Activated B cell treated with CpG ODN at 0.5 μM for 24 hours (primary cell): ENCODE measurements at regions not wholly inside any gene's neighbourhood (a gene's known extent, or its start where the extent isn't known, plus 50 kb on each side); places are given as distances from the start of the nearest gene placed in this dataset.

ENCODE experiments used
- ATAC-seq: fragments of 200-7000 bp; cut with Tn5 transposase; one replicate; pipeline ENCODE4 v1.10.0; 2021; ENCODE audit warnings: low read depth, mild to moderate bottlenecking, moderate library complexity
- CTCF ChIA-PET: fragments of 350-600 bp; sonication (Branson Sonifier 250); formaldehyde crosslinking; loops from one replicate; lab custom pipeline; 2021; ENCODE audit warnings: antibody characterized with exemption; lab: Charles Lee
- POLR2A ChIA-PET: fragments of 350-600 bp; sonication (Branson Sonifier 250); formaldehyde crosslinking; loops from one replicate; lab custom pipeline; 2021; ENCODE audit warnings: antibody characterized with exemption; lab: Charles Lee
- DNase-seq: peaks from one replicate; pipeline ENCODE4 v3.0.0; 2022
- H3K27ac Mint-ChIP-seq: one replicate; pipeline ENCODE4 v1.8.0; 2020; ENCODE audit warnings: mixed read lengths
- H3K27me3 Mint-ChIP-seq: one replicate; pipeline ENCODE4 v1.8.0; 2021; ENCODE audit warnings: mixed read lengths
- H3K36me3 Mint-ChIP-seq: one replicate; pipeline ENCODE4 v1.8.0; 2021; ENCODE audit warnings: low read depth, mixed read lengths
- H3K4me1 Mint-ChIP-seq: one replicate; pipeline ENCODE4 v1.8.0; 2021; ENCODE audit warnings: mixed read lengths
- H3K4me3 Mint-ChIP-seq: one replicate; pipeline ENCODE4 v1.8.0; 2020; ENCODE audit warnings: mild to moderate bottlenecking, mixed read lengths
- H3K9me3 Mint-ChIP-seq: one replicate; pipeline ENCODE4 v1.8.0; 2020; ENCODE audit warnings: mixed read lengths
- CTCF ChIP-seq: fragments of 200-600 bp; IDR thresholded peaks from one replicate; pipeline ENCODE4 v1.8.0; 2022; ENCODE audit warnings: antibody characterized with exemption, mild to moderate bottlenecking
- intact Hi-C: fragments of 100-400 bp; cut with micrococcal nuclease; formaldehyde crosslinking; loops from one replicate; pipeline ENCODE4 v1.15.1; 2024

- CTCF ChIA-PET, result no interaction called here
- no peaks in the 10 kb centered on the region for H3K36me3 Mint-ChIP-seq
These were observed 483.2 kb upstream of the EPHA7 start for GRCh38 chr6:93902517-93902916.

GRCh38 chr6:93900142-93900541 is 480.8 kb upstream of the EPHA7 start:
- TF ChIP-seq CTCF, result no peak
- CTCF ChIA-PET, result no interaction called here
- H3K27ac Mint-ChIP-seq, result no peak overlapping the region
- POLR2A ChIA-PET, result no interaction called here
- ATAC-seq (no peak), DNase-seq (no peak)
- H3K27me3 Mint-ChIP-seq, result no peaks in the 10 kb centered on the region
- H3K4me1 Mint-ChIP-seq, result no peaks in the 10 kb centered on the region
- no peak overlapping the region for H3K4me3 Mint-ChIP-seq
- no peaks in the 10 kb centered on the region for H3K36me3 Mint-ChIP-seq
- intact Hi-C loops, result no loop called here
- peaks cover 5% of the 10 kb centered on the region for H3K9me3 Mint-ChIP-seq

More at GRCh38 chr6:93902517-93902916, 483.2 kb upstream of the EPHA7 start:
- no peaks in the 10 kb centered on the region for H3K4me1 Mint-ChIP-seq
- POLR2A ChIA-PET, result no interaction called here
- peaks cover 5% of the 10 kb centered on the region for H3K9me3 Mint-ChIP-seq
- no peak overlapping the region for H3K27ac Mint-ChIP-seq
- intact Hi-C loops, result no loop called here
- TF ChIP-seq CTCF, result no peak
- no peaks in the 10 kb centered on the region for H3K27me3 Mint-ChIP-seq
- DNase-seq (no peak), ATAC-seq (no peak)
- no peak overlapping the region for H3K4me3 Mint-ChIP-seq

- no peak for ATAC-seq
- ChIA-PET CTCF (no interaction called here), POLR2A (no interaction called here)
- H3K4me1 Mint-ChIP-seq, result no peaks in the 10 kb centered on the region
- intact Hi-C loops, result no loop called here
- H3K9me3 Mint-ChIP-seq, result peaks cover 3% of the 10 kb centered on the region
- no peak overlapping the region for H3K4me3 Mint-ChIP-seq
- no peak overlapping the region for H3K27ac Mint-ChIP-seq
- no peaks in the 10 kb centered on the region for H3K36me3 Mint-ChIP-seq
- DNase-seq, result no peak
- no peaks in the 10 kb centered on the region for H3K27me3 Mint-ChIP-seq
- TF ChIP-seq CTCF, result no peak
These were observed 476.7 kb upstream of the EPHA7 start for GRCh38 chr6:93896081-93896480.

- H3K27ac Mint-ChIP-seq, result no peak overlapping the region
- no peak for TF ChIP-seq CTCF
- ATAC-seq (no peak), DNase-seq (no peak)
- H3K9me3 Mint-ChIP-seq, result peaks cover 3% of the 10 kb centered on the region
- ChIA-PET CTCF (no interaction called here), POLR2A (no interaction called here)
- no peaks in the 10 kb centered on the region for H3K27me3 Mint-ChIP-seq
- no peaks in the 10 kb centered on the region for H3K4me1 Mint-ChIP-seq
- no peak overlapping the region for H3K4me3 Mint-ChIP-seq
- intact Hi-C loops, result no loop called here
- H3K36me3 Mint-ChIP-seq, result no peaks in the 10 kb centered on the region
These were observed 475.2 kb upstream of the EPHA7 start for GRCh38 chr6:93894521-93894920.

- DNase-seq, result no peak
- no peak for ATAC-seq
- H3K4me3 Mint-ChIP-seq, result no peak overlapping the region
- no peaks in the 10 kb centered on the region for H3K36me3 Mint-ChIP-seq
- POLR2A ChIA-PET, result no interaction called here
- intact Hi-C loops, result no loop called here
- H3K27me3 Mint-ChIP-seq, result no peaks in the 10 kb centered on the region
- peaks cover 5% of the 10 kb centered on the region for H3K9me3 Mint-ChIP-seq
- no peak overlapping the region for H3K27ac Mint-ChIP-seq
- H3K4me1 Mint-ChIP-seq, result no peaks in the 10 kb centered on the region
- TF ChIP-seq CTCF, result no peak
- CTCF ChIA-PET, result no interaction called here
These were observed 470.4 kb upstream of the EPHA7 start for GRCh38 chr6:93889713-93890112.
